HepG2 (cell line): ENCODE measurements at regions not wholly inside any gene's neighbourhood (a gene's known extent, or its start where the extent isn't known, plus 50 kb on each side); places are given as distances from the start of the nearest gene placed in this dataset.

ENCODE experiments used
- ATAC-seq: fragments of 200-7000 bp; cut with Tn5 transposase; 3 replicates; pipeline ENCODE4 v1.9.1; 2020; ENCODE audit warnings: mild to moderate bottlenecking, moderate library complexity
- BruUV-seq: library from RNA; stranded (reverse); fragments of 400-500 nt; replicated peaks from 2 replicates; lab custom pipeline; 2021; lab: Mats Ljungman, UMichigan
- CTCF ChIA-PET: fragments of 300-600 bp; formaldehyde crosslinking; extraction: SDS; loops from one replicate; lab custom pipeline; 2021; ENCODE audit warnings: low total read pairs, inconsistent platforms, low intra/inter-chr PET ratio; lab: Yijun Ruan, JAX
- POLR2A ChIA-PET: fragments of 350-600 bp; sonication (Branson Sonifier 250); formaldehyde crosslinking; loops from one replicate; lab custom pipeline; 2020; ENCODE audit warnings: antibody characterized with exemption, inconsistent platforms; lab: Yijun Ruan, JAX
- DNase-seq: peaks from one replicate; pipeline ENCODE4 v3.0.0-alpha.2; 2015; ENCODE audit warnings: low spot score
- FAIRE-seq: peaks from 3 replicates; lab custom pipeline; 2011; peaks lifted over from hg19 to GRCh38; lab: Jason Lieb, UNC
- H2AFZ ChIP-seq: one replicate; pipeline ENCODE4 v1.6.1; 2011; ENCODE audit warnings: low read length, inconsistent platforms
- H3K27ac ChIP-seq: fragments of 300-600 bp; 3 replicates; pipeline ENCODE4 v1.8.0; 2011; ENCODE audit warnings: mixed run types, mild to moderate bottlenecking, mixed read lengths, low read length, inconsistent platforms; ENCODE audit not compliant: insufficient read depth; ENCODE audit errors: extremely low read length
- H3K27me3 ChIP-seq, 2 experiments: fragments of 200-600 bp in 1 of 2; 2 replicates in 1 of 2; 3 replicates in 1 of 2; pipeline versions ENCODE4 v1.6.0 to v1.8.0; 2011; ENCODE audit warnings: low read length in 2 of 2, mild to moderate bottlenecking in 2 of 2, moderate library complexity in 2 of 2, inconsistent platforms in 1 of 2; ENCODE audit not compliant: insufficient read depth in 2 of 2, control insufficient read depth in 1 of 2
- H3K36me3 ChIP-seq, 2 experiments: fragments of 200-600 bp in 1 of 2; replicated peaks in 1 of 2; 2 replicates in 1 of 2; 3 replicates in 1 of 2; pipeline versions ENCODE4 v1.5.1 to v1.8.0; 2011; ENCODE audit warnings: low read length in 2 of 2, inconsistent platforms in 1 of 2; ENCODE audit not compliant: insufficient read depth in 2 of 2, control insufficient read depth in 1 of 2
- H3K4me1 ChIP-seq: 2 replicates; pipeline ENCODE4 v1.5.1; 2012; ENCODE audit warnings: low read length, inconsistent platforms; ENCODE audit not compliant: insufficient read depth
- H3K4me2 ChIP-seq: 2 replicates; pipeline ENCODE4 v1.6.0; 2011; ENCODE audit warnings: low read depth, low read length, inconsistent platforms
- H3K4me3 ChIP-seq, 3 experiments: fragments of 200-600 bp in 1 of 3; sonication (generic), shearing (Covaris generic) in 1 of 3; replicated peaks in 1 of 3; 2 replicates each; pipeline ENCODE4 v1.5.1; 2011 to 2016; ENCODE audit warnings: low read length in 3 of 3, inconsistent platforms in 2 of 3, low read depth in 2 of 3, mild to moderate bottlenecking in 2 of 3, control low read depth in 1 of 3, mixed read lengths in 1 of 3; ENCODE audit not compliant: insufficient read depth in 1 of 3
- H3K79me2 ChIP-seq: one replicate; pipeline ENCODE4 v1.6.1; 2011; ENCODE audit warnings: low read length, inconsistent platforms; ENCODE audit not compliant: insufficient read depth
- H3K9ac ChIP-seq: 2 replicates; pipeline ENCODE4 v1.6.0; 2011; ENCODE audit warnings: mild to moderate bottlenecking, low read depth, low read length, inconsistent platforms; ENCODE audit not compliant: insufficient read depth
- H3K9me3 ChIP-seq: 2 replicates; pipeline ENCODE4 v1.5.1; 2012; ENCODE audit warnings: mild to moderate bottlenecking, low read length
- H4K20me1 ChIP-seq: 2 replicates; pipeline ENCODE4 v1.6.0; 2011; ENCODE audit warnings: inconsistent platforms, mild to moderate bottlenecking, low read length, moderate library complexity; ENCODE audit not compliant: insufficient read depth
- ELK4 ChIP-seq: sonication (generic); formaldehyde crosslinking; IDR thresholded peaks from 2 replicates; pipeline ENCODE4 v1.9.0; 2021; ENCODE audit warnings: missing genetic modification reagents, borderline replicate concordance
- ESRRA ChIP-seq: sonication (generic); formaldehyde crosslinking; IDR thresholded peaks from 2 replicates; pipeline ENCODE4 v1.5.1; 2020; ENCODE audit warnings: mild to moderate bottlenecking, low read depth, missing genetic modification reagents
- HOXD1 ChIP-seq: sonication (generic); formaldehyde crosslinking; IDR thresholded peaks from 2 replicates; pipeline ENCODE4 v1.5.0; 2020; ENCODE audit warnings: missing genetic modification reagents
- KDM5A ChIP-seq: fragments of 200-600 bp; sonication (generic); IDR thresholded peaks from 2 replicates; pipeline ENCODE4 v1.7.0; 2018; ENCODE audit warnings: antibody characterized with exemption, mild to moderate bottlenecking, low read length, borderline replicate concordance
- KLF15 ChIP-seq: sonication (generic); formaldehyde crosslinking; IDR thresholded peaks from 2 replicates; pipeline ENCODE4 v1.8.1; 2023; ENCODE audit warnings: borderline replicate concordance, mild to moderate bottlenecking, inconsistent platforms, missing genetic modification reagents, mixed read lengths
- NFRKB ChIP-seq: fragments of 450-650 bp; IDR thresholded peaks from 2 replicates; pipeline ENCODE4 v1.6.1; 2017
- NR0B2 ChIP-seq: sonication (generic); formaldehyde crosslinking; IDR thresholded peaks from 2 replicates; pipeline ENCODE4 v1.4.0; 2020; ENCODE audit warnings: mild to moderate bottlenecking, missing genetic modification reagents
- REST ChIP-seq, 2 experiments: IDR thresholded peaks; 2 replicates each; pipeline ENCODE4 v1.6.1; 2011 to 2012; ENCODE audit warnings: low read length in 2 of 2, borderline replicate concordance in 1 of 2, low read depth in 1 of 2, mild to moderate bottlenecking in 1 of 2, moderate library complexity in 1 of 2
- RFX1 ChIP-seq: fragments of 450-650 bp; IDR thresholded peaks from 2 replicates; pipeline ENCODE4 v1.6.1; 2017
- SYNCRIP ChIP-seq: fragments of 200-400 bp; formaldehyde crosslinking; IDR thresholded peaks from 2 replicates; pipeline ENCODE4 v1.6.1; 2018; ENCODE audit warnings: mild to moderate bottlenecking, low read depth, low read length; ENCODE audit not compliant: insufficient read depth
- ZNF121 ChIP-seq: sonication (generic); formaldehyde crosslinking; IDR thresholded peaks from 2 replicates; pipeline ENCODE4 v1.5.0; 2020; ENCODE audit warnings: mild to moderate bottlenecking, missing genetic modification reagents
- ZNF329 ChIP-seq: sonication (generic); formaldehyde crosslinking; IDR thresholded peaks from 2 replicates; pipeline ENCODE4 v1.9.0; 2021; ENCODE audit warnings: low read depth, mild to moderate bottlenecking, missing genetic modification reagents
- ZNF382 ChIP-seq: sonication (generic); formaldehyde crosslinking; IDR thresholded peaks from 2 replicates; pipeline ENCODE4 v1.5.0; 2020; ENCODE audit warnings: missing genetic modification reagents, mild to moderate bottlenecking, borderline replicate concordance
- ZNF414 ChIP-seq: sonication (generic); formaldehyde crosslinking; IDR thresholded peaks from 2 replicates; pipeline ENCODE4 v1.5.0; 2020; ENCODE audit warnings: missing genetic modification reagents
- ZNF567 ChIP-seq: sonication (generic); formaldehyde crosslinking; IDR thresholded peaks from 2 replicates; pipeline ENCODE4 v1.8.1; 2023; ENCODE audit warnings: mild to moderate bottlenecking, missing genetic modification reagents, borderline replicate concordance
- ZNF770 ChIP-seq: sonication (generic); formaldehyde crosslinking; IDR thresholded peaks from 2 replicates; pipeline ENCODE4 v1.5.0; 2020; ENCODE audit warnings: mild to moderate bottlenecking, missing genetic modification reagents
- ZNF816 ChIP-seq: sonication (generic); formaldehyde crosslinking; IDR thresholded peaks from 2 replicates; pipeline ENCODE4 v1.8.0; 2022; ENCODE audit warnings: missing genetic modification reagents, mild to moderate bottlenecking, borderline replicate concordance
- ZNF883 ChIP-seq: sonication (generic); formaldehyde crosslinking; IDR thresholded peaks from 2 replicates; pipeline ENCODE4 v1.5.1; 2020; ENCODE audit warnings: mild to moderate bottlenecking, missing genetic modification reagents; ENCODE audit errors: not compliant biosample characterization
- WGBS: methylation state at CpG from one replicate; pipeline ENCODE4 v1.1.6; 2017; ENCODE audit warnings: low lambda C conversion rate; 5-methylcytosine and 5-hydroxymethylcytosine counted together
- in situ Hi-C: cut with HindIII; loops from 2 replicates; pipeline ENCODE4 v1.10.0; 2017; ENCODE audit warnings: low pct_unique_long_range_greater_than_20kb; ENCODE audit not compliant: extremely low pct_ligation_motif_present
- intact Hi-C: fragments of 100-400 bp; cut with micrococcal nuclease; formaldehyde crosslinking; loops from one replicate; pipeline ENCODE4 v1.10.0; 2022; ENCODE audit not compliant: unreplicated experiment

GRCh38 chr6:109229536-109229935 is 134.2 kb downstream of the CEP57L1 start:
- no peak overlapping the region for H3K4me2 ChIP-seq
- FAIRE-seq (no peak), ATAC-seq (no peak), DNase-seq (no peak)
- H3K9ac ChIP-seq, result no peak overlapping the region
- no peaks in the 10 kb centered on the region for H4K20me1 ChIP-seq
- no TSS peak for BruUV-seq
- peaks cover 7% of the 10 kb centered on the region; the same call in 1 of the 2 replicates for H3K4me1 ChIP-seq
- peaks cover 0 to 1% of the 10 kb centered on the region in 2 experiments; a peak in 2 of 5 replicates for H3K27me3 ChIP-seq
- H3K9me3 ChIP-seq, result no peaks in the 10 kb centered on the region
- ChIA-PET POLR2A (no interaction called here), CTCF (no interaction called here)
- no peak overlapping the region for H2AFZ ChIP-seq
- WGBS, result 75% methylated on average over 4 of the region's 4 CpGs
- H3K36me3 ChIP-seq, result no peaks in the 10 kb centered on the region
- intact Hi-C loops, result no loop called here
- no peak overlapping the region for H3K4me3 ChIP-seq
- in situ Hi-C loops, result no loop called here
- no peaks in the 10 kb centered on the region for H3K79me2 ChIP-seq
- no peak overlapping the region for H3K27ac ChIP-seq
- no peak for TF ChIP-seq ZNF329 (CRISPR knock-in tag)
- no peak for TF ChIP-seq HOXD1
- no peak for TF ChIP-seq ZNF414 (CRISPR knock-in tag)
- TF ChIP-seq NR0B2 (CRISPR knock-in tag), result no peak
- TF ChIP-seq REST (IDR thresholded peaks at IDR 0.05; ENCODE audit: borderline replicate concordance in 1 of 2, low read depth in 1 of 2, low read length in 2 of 2), result no peak
- TF ChIP-seq NFRKB, result no peak
- no peak for TF ChIP-seq ZNF770 (CRISPR knock-in tag)
- TF ChIP-seq ZNF382 (CRISPR knock-in tag), result no peak
- no peak for TF ChIP-seq ESRRA (CRISPR knock-in tag)
- TF ChIP-seq KLF15 (CRISPR knock-in tag), result no peak
- TF ChIP-seq ZNF883 (CRISPR knock-in tag), result no peak
- no peak for TF ChIP-seq ZNF121 (CRISPR knock-in tag)
- TF ChIP-seq ZNF816 (CRISPR knock-in tag), result no peak
- TF ChIP-seq KDM5A, result no peak
- TF ChIP-seq SYNCRIP, result no peak
- no peak for TF ChIP-seq RFX1
- no peak for TF ChIP-seq ELK4 (CRISPR knock-in tag)
- no peak for TF ChIP-seq ZNF567 (CRISPR knock-in tag)
